NCI-H460 (cell line): ENCODE measurements at regions not wholly inside any gene's neighbourhood (a gene's known extent, or its start where the extent isn't known, plus 50 kb on each side); places are given as distances from the start of the nearest gene placed in this dataset.
"Not testable (repeated sequence)": the region's sequence is repeated elsewhere in the genome, so short reads cannot be mapped to it uniquely, and the experiment has no call there.

Experiments used
- DNase-seq: peaks from one replicate; pipeline ENCODE4 v3.0.0-alpha.2; 2016; ENCODE audit warnings: low read depth; ENCODE audit errors: extremely low read depth

- no peak for DNase-seq
Observed at GRCh38 chr3:127443581-127444375, 146.8 kb downstream of the TPRA1 start.

GRCh38 chr3:127442506-127442905, 148.0 kb downstream of the TPRA1 start:
- DNase-seq: no peak

- DNase-seq: no peak
Observed at GRCh38 chr3:127441764-127442163, 148.8 kb downstream of the TPRA1 start.

- no peak for DNase-seq
Observed at GRCh38 chr3:127440384-127440783, 150.1 kb downstream of the TPRA1 start.

GRCh38 chr3:127439621-127440020, 150.9 kb downstream of the TPRA1 start:
- no peak for DNase-seq

GRCh38 chr3:127438951-127439350, 151.1 kb upstream of the PRR20G start:
- DNase-seq: no peak

GRCh38 chr3:127438371-127438770, 150.5 kb upstream of the PRR20G start:
- DNase-seq: no peak

- DNase-seq: not testable (repeated sequence)
Observed at GRCh38 chr3:127435299-127435698, 147.5 kb upstream of the PRR20G start.

- no peak for DNase-seq
Observed at GRCh38 chr3:127431066-127431465, 143.2 kb upstream of the PRR20G start.

- DNase-seq: no peak
Observed at GRCh38 chr3:127428344-127428997, 140.6 kb upstream of the PRR20G start.

- no peak for DNase-seq
Observed at GRCh38 chr3:127427666-127428065, 139.8 kb upstream of the PRR20G start.

GRCh38 chr3:127427156-127427555, 139.3 kb upstream of the PRR20G start:
- no peak for DNase-seq

GRCh38 chr3:127426444-127427153, 138.8 kb upstream of the PRR20G start:
- no peak for DNase-seq

GRCh38 chr3:127425505-127426443, 137.9 kb upstream of the PRR20G start:
- DNase-seq: no peak

- DNase-seq: no peak
Observed at GRCh38 chr3:127424766-127425504, 137.1 kb upstream of the PRR20G start.

- no peak for DNase-seq
Observed at GRCh38 chr3:127423856-127424765, 136.3 kb upstream of the PRR20G start.

- DNase-seq: no peak
Observed at GRCh38 chr3:127422663-127423375, 135.0 kb upstream of the PRR20G start.
